A673 (cell line): ENCODE measurements at regions not wholly inside any gene's neighbourhood (a gene's known extent, or its start where the extent isn't known, plus 50 kb on each side); places are given as distances from the start of the nearest gene placed in this dataset.

Experiments
- BruUV-seq: library from RNA; stranded (reverse); fragments of 400-500 nt; replicated peaks from 2 replicates; lab custom pipeline; 2021; lab: Mats Ljungman, UMichigan
- CTCF ChIA-PET: fragments of 300-600 bp; sonication (Branson Sonifier 250); formaldehyde crosslinking; loops from one replicate; lab custom pipeline; 2022; ENCODE audit warnings: antibody characterized with exemption; lab: Charles Lee
- POLR2A ChIA-PET: fragments of 300-600 bp; sonication (Branson Sonifier 250); formaldehyde crosslinking; loops from one replicate; lab custom pipeline; 2022; ENCODE audit warnings: antibody characterized with exemption; ENCODE audit not compliant: low non-redundant PET; lab: Charles Lee
- DNase-seq: peaks from one replicate; pipeline ENCODE4 v3.0.0-alpha.2; 2015; ENCODE audit warnings: low spot score
- H3K27ac ChIP-seq: fragments of 200-600 bp; sonication (generic); 2 replicates; pipeline ENCODE4 v1.5.1; 2016; ENCODE audit warnings: mixed run types, low read depth, mild to moderate bottlenecking, mixed read lengths, antibody characterized with exemption, low read length; ENCODE audit not compliant: poor library complexity, severe bottlenecking
- H3K27me3 ChIP-seq: fragments of 200-600 bp; sonication (generic); replicated peaks from 2 replicates; pipeline ENCODE4 v1.6.1; 2017; ENCODE audit warnings: mixed run types, low read depth, mild to moderate bottlenecking, mixed read lengths, antibody characterized with exemption, low read length; ENCODE audit not compliant: insufficient read depth, poor library complexity
- H3K36me3 ChIP-seq: fragments of 200-600 bp; sonication (generic); 2 replicates; pipeline ENCODE4 v1.6.1; 2016; ENCODE audit warnings: mixed run types, mild to moderate bottlenecking, mixed read lengths, antibody characterized with exemption, low read length; ENCODE audit not compliant: insufficient read depth, poor library complexity, severe bottlenecking
- H3K4me1 ChIP-seq: fragments of 200-600 bp; sonication (generic); 2 replicates; pipeline ENCODE4 v1.6.1; 2017; ENCODE audit warnings: mixed run types, mild to moderate bottlenecking, mixed read lengths, antibody characterized with exemption, low read length; ENCODE audit not compliant: insufficient read depth, poor library complexity, severe bottlenecking
- H3K4me3 ChIP-seq: fragments of 200-600 bp; sonication (generic); 2 replicates; pipeline ENCODE4 v1.5.1; 2016; ENCODE audit warnings: low read depth, mixed run types, mild to moderate bottlenecking, mixed read lengths, low read length; ENCODE audit not compliant: poor library complexity, severe bottlenecking
- H3K9me3 ChIP-seq: fragments of 200-600 bp; sonication (generic); 2 replicates; pipeline ENCODE4 v1.6.1; 2016; ENCODE audit warnings: mixed run types, low read depth, mild to moderate bottlenecking, mixed read lengths, antibody characterized with exemption, low read length; ENCODE audit not compliant: poor library complexity, severe bottlenecking
- EZH2 ChIP-seq: fragments of 200-600 bp; sonication (generic); IDR thresholded peaks from 2 replicates; pipeline ENCODE4 v1.6.1; 2017; ENCODE audit warnings: borderline replicate concordance, low read depth, mild to moderate bottlenecking, mixed read lengths, antibody characterized with exemption, low read length; ENCODE audit not compliant: poor library complexity, severe bottlenecking
- intact Hi-C: fragments of 100-400 bp; cut with micrococcal nuclease; formaldehyde crosslinking; loops from one replicate; pipeline ENCODE4 v1.10.0; 2022; ENCODE audit not compliant: unreplicated experiment
- TF ChIP-seq, protein P1 (sequence below): fragments of 300-800, 200-600 bp; sonication (generic); conservative IDR thresholded peaks from 2 replicates; pipeline ENCODE4 v1.5.1; 2017; ENCODE audit warnings: low read depth, mild to moderate bottlenecking, antibody characterized with exemption, low read length, moderate library complexity, mixed read lengths

DNA sequence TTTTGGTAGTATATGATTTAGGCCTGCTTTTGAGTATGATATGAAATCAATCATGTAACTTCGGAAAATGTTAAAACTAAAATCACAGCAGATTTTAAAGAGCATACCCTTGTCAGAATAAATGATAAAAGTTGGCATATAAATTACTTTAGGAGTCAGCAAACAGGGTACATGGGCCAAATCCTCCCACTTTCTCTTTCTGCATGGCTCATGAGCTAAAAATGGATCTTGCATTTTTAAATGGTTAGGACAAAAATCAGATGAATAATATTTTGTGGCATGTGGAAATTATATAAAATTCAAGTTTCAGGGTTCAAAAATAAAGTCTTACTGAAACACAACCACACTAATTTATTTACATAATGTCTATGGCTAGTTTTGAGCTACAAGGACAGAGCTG lies 214.9 kb downstream of the GASK1B start:
- intact Hi-C loops = no loop called here
- POLR2A ChIA-PET = no interaction called here
- Histone ChIP-seq H3K4me1 (peaks cover 5% of the 10 kb centered on the region), H3K36me3 (no peaks in the 10 kb centered on the region), H3K27me3 (no peaks in the 10 kb centered on the region), H3K4me3 (no peak overlapping the region), H3K27ac (no peak overlapping the region), H3K9me3 (no peaks in the 10 kb centered on the region)
- CTCF ChIA-PET = no interaction called here
- no TSS peak for BruUV-seq
- no peak for TF ChIP-seq EZH2
- TF ChIP-seq, protein P1, sequence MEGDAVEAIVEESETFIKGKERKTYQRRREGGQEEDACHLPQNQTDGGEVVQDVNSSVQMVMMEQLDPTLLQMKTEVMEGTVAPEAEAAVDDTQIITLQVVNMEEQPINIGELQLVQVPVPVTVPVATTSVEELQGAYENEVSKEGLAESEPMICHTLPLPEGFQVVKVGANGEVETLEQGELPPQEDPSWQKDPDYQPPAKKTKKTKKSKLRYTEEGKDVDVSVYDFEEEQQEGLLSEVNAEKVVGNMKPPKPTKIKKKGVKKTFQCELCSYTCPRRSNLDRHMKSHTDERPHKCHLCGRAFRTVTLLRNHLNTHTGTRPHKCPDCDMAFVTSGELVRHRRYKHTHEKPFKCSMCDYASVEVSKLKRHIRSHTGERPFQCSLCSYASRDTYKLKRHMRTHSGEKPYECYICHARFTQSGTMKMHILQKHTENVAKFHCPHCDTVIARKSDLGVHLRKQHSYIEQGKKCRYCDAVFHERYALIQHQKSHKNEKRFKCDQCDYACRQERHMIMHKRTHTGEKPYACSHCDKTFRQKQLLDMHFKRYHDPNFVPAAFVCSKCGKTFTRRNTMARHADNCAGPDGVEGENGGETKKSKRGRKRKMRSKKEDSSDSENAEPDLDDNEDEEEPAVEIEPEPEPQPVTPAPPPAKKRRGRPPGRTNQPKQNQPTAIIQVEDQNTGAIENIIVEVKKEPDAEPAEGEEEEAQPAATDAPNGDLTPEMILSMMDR = no peak
- DNase-seq = no peak

DNA sequence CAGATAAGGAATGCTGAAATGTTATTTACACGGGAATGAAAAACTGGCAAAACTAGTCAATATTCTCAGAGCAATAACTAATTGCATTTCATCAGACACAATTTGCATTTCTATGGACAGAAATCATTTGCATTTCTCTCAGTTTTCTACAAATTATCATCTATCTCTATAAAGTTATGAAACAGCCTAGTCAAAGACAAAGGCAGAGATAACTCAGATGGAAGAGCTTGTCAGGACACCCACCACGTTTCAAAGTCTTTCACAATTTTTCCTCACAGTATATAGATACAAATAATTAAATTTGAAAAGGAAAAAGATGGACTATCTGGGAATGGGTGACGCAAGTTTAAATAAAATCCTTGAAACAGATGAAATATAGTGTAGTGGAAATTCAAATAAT lies 230.8 kb downstream of the GASK1B start:
- no peak for DNase-seq
- no peak overlapping the region for H3K4me3 ChIP-seq
- TF ChIP-seq, protein P1 = no peak
- no peak for TF ChIP-seq EZH2
- peak overlapping the region; percentile 10 for H3K27ac ChIP-seq
- POLR2A ChIA-PET = no interaction called here
- intact Hi-C loops = no loop called here
- no peaks in the 10 kb centered on the region for H3K36me3 ChIP-seq
- CTCF ChIA-PET = no interaction called here
- no peaks in the 10 kb centered on the region for H3K9me3 ChIP-seq
- peaks cover 10% of the 10 kb centered on the region for H3K4me1 ChIP-seq
- no TSS peak for BruUV-seq
- H3K27me3 ChIP-seq = no peaks in the 10 kb centered on the region

GRCh38 chr4:157934151-157934550 lies 238.7 kb downstream of the GASK1B start:
- POLR2A ChIA-PET = no interaction called here
- intact Hi-C loops = no loop called here
- DNase-seq = no peak
- Histone ChIP-seq H3K36me3 (no peaks in the 10 kb centered on the region), H3K9me3 (no peaks in the 10 kb centered on the region), H3K27me3 (no peaks in the 10 kb centered on the region), H3K4me1 (no peaks in the 10 kb centered on the region), H3K27ac (no peak overlapping the region), H3K4me3 (no peak overlapping the region)
- CTCF ChIA-PET = no interaction called here
- BruUV-seq = no TSS peak
- TF ChIP-seq, protein P1 = no peak
- TF ChIP-seq EZH2 = no peak
